C4-2B (cell line): ENCODE measurements at regions not wholly inside any gene's neighbourhood (a gene's known extent, or its start where the extent isn't known, plus 50 kb on each side); places are given as distances from the start of the nearest gene placed in this dataset.

Source experiments
- CTCF ChIP-seq: fragments of 450-650 bp; conservative IDR thresholded peaks from 2 replicates; pipeline ENCODE4 v1.5.1; 2017; ENCODE audit warnings: mild to moderate bottlenecking
- ZFX ChIP-seq: fragments of 450-650 bp; IDR thresholded peaks from 2 replicates; pipeline ENCODE4 v1.6.1; 2017

GRCh38 chr4:54898656-54899340 lies 226.6 kb downstream of the KDR start:
- TF ChIP-seq CTCF: no peak
- no peak for TF ChIP-seq ZFX
